ENCODE measurements at regions not wholly inside any gene's neighbourhood (a gene's known extent, or its start where the extent isn't known, plus 50 kb on each side); places are given as distances from the start of the nearest gene placed in this dataset.
"Not testable (repeated sequence)": the region's sequence is repeated elsewhere in the genome, so short reads cannot be mapped to it uniquely, and the experiment has no call there.

- Histone ChIP-seq H3K4me3 (ENCODE audit: low read length) (no peak overlapping the region), H3K27me3 (ENCODE audit: low read length) (no peaks in the 10 kb centered on the region), H3K9ac (ENCODE audit: low read length) (no peak overlapping the region), H3K4me2 (ENCODE audit: low read length) (no peak overlapping the region), H3K27ac (ENCODE audit: low read length) (no peak overlapping the region), H3K36me3 (ENCODE audit: low read depth, low read length) (no peaks in the 10 kb centered on the region), H4K20me1 (ENCODE audit: low read length) (no peaks in the 10 kb centered on the region), H3K79me2 (ENCODE audit: low read length) (no peaks in the 10 kb centered on the region), H3K4me1 (ENCODE audit: insufficient read depth, low read length) (no peaks in the 10 kb centered on the region), H3F3A (ENCODE audit: low read length, unreplicated experiment) (no peaks in the 10 kb centered on the region), H3K9me2 (replicated peaks; ENCODE audit: low read length) (no peaks in the 10 kb centered on the region), H2AFZ (ENCODE audit: low read length) (no peak overlapping the region), H3K9me3 (ENCODE audit: low read length) (0 out of 2 replicates have a peak, but pooled peaks cover 3% of the 10 kb centered on the region)
- POLR2A ChIA-PET (ENCODE audit: unreplicated experiment), result no interaction called here
- no TSS peak for BruUV-seq (replicated peaks)
- CTCF ChIA-PET, result no interaction called here
- DNase-seq, result no peak
- no peak for ATAC-seq
- intact Hi-C loops (cut with micrococcal nuclease), result no loop called here
- TF ChIP-seq EZH2 (IDR thresholded peaks at IDR 0.05; ENCODE audit: low read length, unreplicated experiment), result no peak
- TF ChIP-seq CTCF (conservative IDR thresholded peaks at IDR 0.05; ENCODE audit: low read depth, low read length), result no peak
- no peak for TF ChIP-seq EZH2phosphoT487 (IDR thresholded peaks at IDR 0.05; ENCODE audit: borderline replicate concordance, low read length)
Measured at GRCh38 chr14:106808907-106809306, 1282.5 kb downstream of the TMEM121 start.

- Histone ChIP-seq H3K4me1 (ENCODE audit: insufficient read depth, low read length) (no peaks in the 10 kb centered on the region), H3K9ac (ENCODE audit: low read length) (no peak overlapping the region), H3K4me3 (ENCODE audit: low read length) (no peak overlapping the region), H4K20me1 (ENCODE audit: low read length) (no peaks in the 10 kb centered on the region), H2AFZ (ENCODE audit: low read length) (no peak overlapping the region), H3K27ac (ENCODE audit: low read length) (no peak overlapping the region), H3K79me2 (ENCODE audit: low read length) (no peaks in the 10 kb centered on the region), H3K9me3 (ENCODE audit: low read length) (0 out of 2 replicates have a peak, but pooled peaks cover 3% of the 10 kb centered on the region), H3K4me2 (ENCODE audit: low read length) (no peak overlapping the region), H3K27me3 (ENCODE audit: low read length) (no peaks in the 10 kb centered on the region), H3K36me3 (ENCODE audit: low read depth, low read length) (no peaks in the 10 kb centered on the region), H3K9me2 (replicated peaks; ENCODE audit: low read length) (no peaks in the 10 kb centered on the region), H3F3A (ENCODE audit: low read length, unreplicated experiment) (no peaks in the 10 kb centered on the region)
- POLR2A ChIA-PET (ENCODE audit: unreplicated experiment), result no interaction called here
- TF ChIP-seq EZH2 (IDR thresholded peaks at IDR 0.05; ENCODE audit: low read length, unreplicated experiment), result no peak
- no peak for TF ChIP-seq EZH2phosphoT487 (IDR thresholded peaks at IDR 0.05; ENCODE audit: borderline replicate concordance, low read length)
- TF ChIP-seq CTCF (conservative IDR thresholded peaks at IDR 0.05; ENCODE audit: low read depth, low read length), result no peak
- CTCF ChIA-PET, result no interaction called here
- DNase-seq (no peak), ATAC-seq (no peak)
- intact Hi-C loops (cut with micrococcal nuclease), result no loop called here
- no TSS peak for BruUV-seq (replicated peaks)
Measured at GRCh38 chr14:106809615-106810014, 1283.2 kb downstream of the TMEM121 start.

- CTCF ChIA-PET; H3K36me3 ChIP-seq (ENCODE audit: low read depth, low read length); H3F3A ChIP-seq (ENCODE audit: low read length, unreplicated experiment); H3K4me2 ChIP-seq (ENCODE audit: low read length); H3K4me3 ChIP-seq (ENCODE audit: low read length); H3K9ac ChIP-seq (ENCODE audit: low read length); POLR2A ChIA-PET (ENCODE audit: unreplicated experiment); intact Hi-C loops (cut with micrococcal nuclease); H3K79me2 ChIP-seq (ENCODE audit: low read length); H3K27me3 ChIP-seq (ENCODE audit: low read length); BruUV-seq (replicated peaks); H4K20me1 ChIP-seq (ENCODE audit: low read length); ATAC-seq; H3K27ac ChIP-seq (ENCODE audit: low read length); H3K9me3 ChIP-seq (ENCODE audit: low read length); H2AFZ ChIP-seq (ENCODE audit: low read length); H3K4me1 ChIP-seq (ENCODE audit: insufficient read depth, low read length); DNase-seq; H3K9me2 ChIP-seq (replicated peaks; ENCODE audit: low read length): not testable (repeated sequence)
Measured at GRCh38 chr14:106810168-106810567, 1283.8 kb downstream of the TMEM121 start.
